WTC11 (cell line): ENCODE measurements at regions not wholly inside any gene's neighbourhood (a gene's known extent, or its start where the extent isn't known, plus 50 kb on each side); places are given as distances from the start of the nearest gene placed in this dataset.

ENCODE experiments used
- ATF6 ChIP-seq: sonication (generic); formaldehyde crosslinking; IDR thresholded peaks from 2 replicates; pipeline ENCODE4 v1.8.1; 2023; ENCODE audit warnings: mild to moderate bottlenecking, missing genetic modification reagents
- FOXK1 ChIP-seq: sonication (generic); formaldehyde crosslinking; IDR thresholded peaks from 2 replicates; pipeline ENCODE4 v1.8.0; 2022; ENCODE audit warnings: mild to moderate bottlenecking, moderate library complexity, missing genetic modification reagents
- FOXP4 ChIP-seq: sonication (generic); formaldehyde crosslinking; IDR thresholded peaks from 2 replicates; pipeline ENCODE4 v1.8.0; 2022; ENCODE audit warnings: mild to moderate bottlenecking, missing genetic modification reagents
- GTF2I ChIP-seq: fragments of 250-450 bp; sonication (Bioruptor Pico); conservative IDR thresholded peaks from 2 replicates; pipeline ENCODE4 v1.4.0; 2021; ENCODE audit warnings: mild to moderate bottlenecking
- MAX ChIP-seq: sonication (generic); formaldehyde crosslinking; IDR thresholded peaks from 2 replicates; pipeline ENCODE4 v1.8.0; 2022; ENCODE audit warnings: mild to moderate bottlenecking, missing genetic modification reagents
- MXD4 ChIP-seq: fragments of 250-450 bp; sonication (Bioruptor Pico); IDR thresholded peaks from 2 replicates; pipeline ENCODE4 v1.8.0; 2021; ENCODE audit warnings: mild to moderate bottlenecking, moderate library complexity, borderline replicate concordance
- NFE2L1 ChIP-seq: sonication (generic); formaldehyde crosslinking; IDR thresholded peaks from 2 replicates; pipeline ENCODE4 v1.8.1; 2023; ENCODE audit warnings: missing genetic modification reagents
- NR1H2 ChIP-seq: sonication (generic); formaldehyde crosslinking; IDR thresholded peaks from 2 replicates; pipeline ENCODE4 v1.9.0; 2021; ENCODE audit warnings: mild to moderate bottlenecking, moderate library complexity, missing genetic modification reagents
- NR2C2 ChIP-seq: sonication (generic); formaldehyde crosslinking; IDR thresholded peaks from 2 replicates; pipeline ENCODE4 v1.8.0; 2022; ENCODE audit warnings: mild to moderate bottlenecking, missing genetic modification reagents
- PRDM15 ChIP-seq: sonication (generic); formaldehyde crosslinking; IDR thresholded peaks from 2 replicates; pipeline ENCODE4 v1.8.0; 2022; ENCODE audit warnings: missing genetic modification reagents
- PREB ChIP-seq: sonication (generic); formaldehyde crosslinking; IDR thresholded peaks from 2 replicates; pipeline ENCODE4 v1.8.1; 2022; ENCODE audit warnings: mild to moderate bottlenecking, missing genetic modification reagents, moderate library complexity, borderline replicate concordance
- SMAD4 ChIP-seq: sonication (generic); formaldehyde crosslinking; IDR thresholded peaks from 2 replicates; pipeline ENCODE4 v1.8.0; 2022; ENCODE audit warnings: mild to moderate bottlenecking, missing genetic modification reagents
- SP1 ChIP-seq: sonication (generic); formaldehyde crosslinking; conservative IDR thresholded peaks from 2 replicates; pipeline ENCODE4 v1.8.1; 2022; ENCODE audit warnings: missing genetic modification reagents
- TEAD1 ChIP-seq: sonication (generic); formaldehyde crosslinking; IDR thresholded peaks from 2 replicates; pipeline ENCODE4 v1.8.0; 2022; ENCODE audit warnings: mild to moderate bottlenecking, missing genetic modification reagents
- TEAD4 ChIP-seq: sonication (generic); formaldehyde crosslinking; IDR thresholded peaks from 2 replicates; pipeline ENCODE4 v1.8.0; 2022; ENCODE audit warnings: mild to moderate bottlenecking, missing genetic modification reagents
- ZNF121 ChIP-seq: sonication (generic); formaldehyde crosslinking; IDR thresholded peaks from 2 replicates; pipeline ENCODE4 v1.8.0; 2023; ENCODE audit warnings: missing genetic modification reagents
- ZNF232 ChIP-seq: sonication (generic); formaldehyde crosslinking; IDR thresholded peaks from 2 replicates; pipeline ENCODE4 v1.8.0; 2022; ENCODE audit warnings: mild to moderate bottlenecking, missing genetic modification reagents
- ZNF263 ChIP-seq: sonication (generic); formaldehyde crosslinking; IDR thresholded peaks from 2 replicates; pipeline ENCODE4 v1.8.1; 2022; ENCODE audit warnings: low read depth, mild to moderate bottlenecking, moderate library complexity, missing genetic modification reagents
- ZNF423 ChIP-seq: fragments of 250-450 bp; sonication (Bioruptor Pico); IDR thresholded peaks from 2 replicates; pipeline ENCODE4 v2.1.2; 2022; ENCODE audit warnings: mild to moderate bottlenecking, moderate library complexity
- TF ChIP-seq, protein P1 (sequence below): sonication (generic); formaldehyde crosslinking; IDR thresholded peaks from 2 replicates; pipeline ENCODE4 v1.8.1; 2022; ENCODE audit warnings: missing genetic modification reagents, borderline replicate concordance
- TF ChIP-seq, protein P2 (sequence below): sonication (generic); formaldehyde crosslinking; IDR thresholded peaks from 2 replicates; pipeline ENCODE4 v1.8.1; 2023; ENCODE audit warnings: mild to moderate bottlenecking, missing genetic modification reagents, moderate library complexity

GRCh38 chr10:128540781-128541761 lies 414.8 kb upstream of the MKI67 start (continued):
- no peak for TF ChIP-seq ZNF263
- TF ChIP-seq PRDM15 = no peak
- no peak for TF ChIP-seq PREB (CRISPR knock-in tag)
- TF ChIP-seq SMAD4 = no peak
- no peak for TF ChIP-seq ATF6 (CRISPR knock-in tag)
- TF ChIP-seq MAX (CRISPR knock-in tag) = peak; percentile 39; the same call in 1 of the 2 replicates
- peak; percentile 45; the same call in 1 of the 2 replicates for TF ChIP-seq SP1 (CRISPR knock-in tag)
- peak; percentile 85 for TF ChIP-seq FOXK1 (CRISPR knock-in tag)
- TF ChIP-seq TEAD1 (CRISPR knock-in tag) = peak; percentile 55; the same call in 1 of the 2 replicates
- no peak for TF ChIP-seq TEAD4 (CRISPR knock-in tag)
- no peak for TF ChIP-seq NFE2L1 (CRISPR knock-in tag)
- TF ChIP-seq MXD4 (CRISPR knock-in tag) = no peak
- no peak for TF ChIP-seq GTF2I (CRISPR knock-in tag)
- no peak for TF ChIP-seq NR2C2 (CRISPR knock-in tag)
- no peak for TF ChIP-seq NR1H2 (CRISPR knock-in tag)
- TF ChIP-seq FOXP4 (CRISPR knock-in tag) = peak; percentile 95; the same call in 1 of the 2 replicates
- TF ChIP-seq, protein P1, sequence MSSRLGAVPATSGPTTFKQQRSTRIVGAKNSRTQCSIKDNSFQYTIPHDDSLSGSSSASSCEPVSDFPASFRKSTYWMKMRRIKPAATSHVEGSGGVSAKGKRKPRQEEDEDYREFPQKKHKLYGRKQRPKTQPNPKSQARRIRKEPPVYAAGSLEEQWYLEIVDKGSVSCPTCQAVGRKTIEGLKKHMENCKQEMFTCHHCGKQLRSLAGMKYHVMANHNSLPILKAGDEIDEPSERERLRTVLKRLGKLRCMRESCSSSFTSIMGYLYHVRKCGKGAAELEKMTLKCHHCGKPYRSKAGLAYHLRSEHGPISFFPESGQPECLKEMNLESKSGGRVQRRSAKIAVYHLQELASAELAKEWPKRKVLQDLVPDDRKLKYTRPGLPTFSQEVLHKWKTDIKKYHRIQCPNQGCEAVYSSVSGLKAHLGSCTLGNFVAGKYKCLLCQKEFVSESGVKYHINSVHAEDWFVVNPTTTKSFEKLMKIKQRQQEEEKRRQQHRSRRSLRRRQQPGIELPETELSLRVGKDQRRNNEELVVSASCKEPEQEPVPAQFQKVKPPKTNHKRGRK = no peak
- TF ChIP-seq ZNF423 (CRISPR knock-in tag) = no peak
- TF ChIP-seq, protein P2, sequence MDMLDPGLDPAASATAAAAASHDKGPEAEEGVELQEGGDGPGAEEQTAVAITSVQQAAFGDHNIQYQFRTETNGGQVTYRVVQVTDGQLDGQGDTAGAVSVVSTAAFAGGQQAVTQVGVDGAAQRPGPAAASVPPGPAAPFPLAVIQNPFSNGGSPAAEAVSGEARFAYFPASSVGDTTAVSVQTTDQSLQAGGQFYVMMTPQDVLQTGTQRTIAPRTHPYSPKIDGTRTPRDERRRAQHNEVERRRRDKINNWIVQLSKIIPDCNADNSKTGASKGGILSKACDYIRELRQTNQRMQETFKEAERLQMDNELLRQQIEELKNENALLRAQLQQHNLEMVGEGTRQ (CRISPR knock-in tag) = no peak
- no peak for TF ChIP-seq ZNF121
- no peak for TF ChIP-seq ZNF232
- TF ChIP-seq, all 79 proteins: peak for 12
